HCT116 (cell line): ENCODE measurements at regions not wholly inside any gene's neighbourhood (a gene's known extent, or its start where the extent isn't known, plus 50 kb on each side); places are given as distances from the start of the nearest gene placed in this dataset.

Source experiments
- ATAC-seq: fragments of 200-7000 bp; cut with Tn5 transposase; 2 replicates; pipeline ENCODE4 v1.9.1; 2020; ENCODE audit warnings: mild to moderate bottlenecking, moderate library complexity
- BruUV-seq: library from RNA; stranded (reverse); fragments of 400-500 nt; replicated peaks from 2 replicates; lab custom pipeline; 2021; lab: Mats Ljungman, UMichigan
- CTCF ChIA-PET: fragments of 300-600 bp; sonication (Branson Sonifier 250); formaldehyde crosslinking; loops from one replicate; lab custom pipeline; 2021; ENCODE audit warnings: antibody characterized with exemption; lab: Charles Lee
- POLR2A ChIA-PET: fragments of 300-600, 350-600 bp; sonication (Branson Sonifier 250); formaldehyde crosslinking; loops from one replicate; lab custom pipeline; 2021; ENCODE audit warnings: antibody characterized with exemption; lab: Charles Lee
- RAD21 ChIA-PET, 2 experiments: fragments of 300-600 bp; sonication (Branson Sonifier 250); formaldehyde crosslinking; loops; one replicate each; lab custom pipeline; 2023; ENCODE audit warnings: low total read pairs in 2 of 2; ENCODE audit not compliant: uncharacterized antibody in 2 of 2, unreplicated experiment in 2 of 2, low non-redundant PET in 1 of 2; lab: Charles Lee
- DNase-seq: peaks from one replicate; pipeline ENCODE4 v3.0.0-alpha.2; 2010; ENCODE audit warnings: low read depth, low spot score
- H2AFZ ChIP-seq: fragments of 200-600 bp; shearing (Covaris generic), sonication (generic); 2 replicates; pipeline ENCODE4 v1.6.1; 2017; ENCODE audit warnings: low read depth, mixed run types, mixed read lengths, antibody characterized with exemption, low read length; ENCODE audit not compliant: poor library complexity, severe bottlenecking
- H3K27ac ChIP-seq: 2 replicates; pipeline ENCODE4 v1.5.1; 2012; ENCODE audit warnings: low read depth, low read length
- H3K27me3 ChIP-seq: fragments of 200-600 bp; sonication (generic); 2 replicates; pipeline ENCODE4 v1.6.1; 2016; ENCODE audit warnings: mixed run types, low read length, mixed read lengths; ENCODE audit not compliant: insufficient read depth
- H3K36me3 ChIP-seq, 2 experiments: fragments of 200-500 bp in 1 of 2; fragments of 200-600 bp in 1 of 2; sonication (Bioruptor generic) in 1 of 2; sonication (generic) in 1 of 2; 2 replicates each; pipeline versions ENCODE4 v1.5.1 to v1.6.1; 2014 to 2016; ENCODE audit warnings: low read length in 2 of 2, inconsistent platforms in 1 of 2, mixed read lengths in 1 of 2, mixed run types in 1 of 2; ENCODE audit not compliant: insufficient read depth in 2 of 2, control insufficient read depth in 1 of 2
- H3K4me1 ChIP-seq, 2 experiments: fragments of 200-600 bp in 1 of 2; sonication (generic) in 1 of 2; 2 replicates each; pipeline versions ENCODE4 v1.5.1 to v1.6.1; 2012 to 2017; ENCODE audit warnings: low read length in 2 of 2, inconsistent platforms in 1 of 2, mild to moderate bottlenecking in 1 of 2, mixed read lengths in 1 of 2, mixed run types in 1 of 2, moderate library complexity in 1 of 2; ENCODE audit not compliant: insufficient read depth in 2 of 2, control insufficient read depth in 1 of 2
- H3K4me2 ChIP-seq: fragments of 200-600 bp; sonication (generic); 2 replicates; pipeline ENCODE4 v1.6.1; 2017; ENCODE audit warnings: mixed run types, low read length, mixed read lengths
- H3K4me3 ChIP-seq, 2 experiments: fragments of 200-600 bp in 1 of 2; sonication (generic) in 1 of 2; replicated peaks in 1 of 2; 2 replicates each; pipeline ENCODE4 v1.5.1; 2011 to 2016; ENCODE audit warnings: low read length in 2 of 2, control low read depth in 1 of 2, low read depth in 1 of 2, mild to moderate bottlenecking in 1 of 2, mixed read lengths in 1 of 2, mixed run types in 1 of 2
- H3K79me2 ChIP-seq: fragments of 200-600 bp; sonication (generic); 2 replicates; pipeline ENCODE4 v1.6.1; 2017; ENCODE audit warnings: mild to moderate bottlenecking, mixed run types, low read length, moderate library complexity, mixed read lengths; ENCODE audit not compliant: insufficient read depth
- H3K9ac ChIP-seq: fragments of 200-600 bp; sonication (generic); 2 replicates; pipeline ENCODE4 v1.6.1; 2016; ENCODE audit warnings: low read length, mixed read lengths
- H3K9me2 ChIP-seq: fragments of 200-600 bp; sonication (generic), shearing (Covaris generic); 2 replicates; pipeline ENCODE4 v1.6.1; 2017; ENCODE audit warnings: mixed run types, mild to moderate bottlenecking, moderate library complexity; ENCODE audit not compliant: insufficient read depth
- H3K9me3 ChIP-seq, 2 experiments: fragments of 200-500 bp in 1 of 2; fragments of 200-600 bp in 1 of 2; sonication (Bioruptor generic) in 1 of 2; sonication (generic) in 1 of 2; 2 replicates each; pipeline ENCODE4 v1.6.1; 2014 to 2017; ENCODE audit warnings: low read length in 2 of 2, mixed read lengths in 2 of 2, inconsistent platforms in 1 of 2, low read depth in 1 of 2, mild to moderate bottlenecking in 1 of 2, mixed run types in 1 of 2, moderate library complexity in 1 of 2; ENCODE audit not compliant: control insufficient read depth in 1 of 2, insufficient read depth in 1 of 2
- H4K20me1 ChIP-seq: fragments of 200-600 bp; sonication (generic), shearing (Covaris generic); 2 replicates; pipeline ENCODE4 v1.6.1; 2017; ENCODE audit warnings: mixed run types, mild to moderate bottlenecking, moderate library complexity; ENCODE audit not compliant: insufficient read depth
- CBX3 ChIP-seq: IDR thresholded peaks from 2 replicates; pipeline ENCODE4 v1.6.1; 2012; ENCODE audit warnings: low read depth
- CEBPB ChIP-seq: IDR thresholded peaks from 2 replicates; pipeline ENCODE4 v1.6.1; 2012; ENCODE audit warnings: low read depth
- EGR1 ChIP-seq: IDR thresholded peaks from 2 replicates; pipeline ENCODE4 v1.6.1; 2012; ENCODE audit warnings: low read depth
- ELF1 ChIP-seq: IDR thresholded peaks from 2 replicates; pipeline ENCODE4 v1.6.1; 2012; ENCODE audit warnings: low read depth, borderline replicate concordance
- EZH2 ChIP-seq: fragments of 200-600 bp; sonication (generic); IDR thresholded peaks from 2 replicates; pipeline ENCODE4 v1.6.1; 2017; ENCODE audit warnings: antibody characterized with exemption, mixed run types
- JUND ChIP-seq: IDR thresholded peaks from 2 replicates; pipeline ENCODE4 v1.6.1; 2012
- POLR2AphosphoS5 ChIP-seq: IDR thresholded peaks from 2 replicates; pipeline ENCODE4 v1.6.1; 2011; ENCODE audit warnings: mild to moderate bottlenecking, low read depth, low read length, moderate library complexity
- RAD21 ChIP-seq: IDR thresholded peaks from 2 replicates; pipeline ENCODE4 v1.6.1; 2012; ENCODE audit warnings: low read depth, mild to moderate bottlenecking
- SIN3A ChIP-seq: IDR thresholded peaks from 2 replicates; pipeline ENCODE4 v1.6.1; 2012; ENCODE audit warnings: low read depth
- SP1 ChIP-seq: IDR thresholded peaks from 2 replicates; pipeline ENCODE4 v1.6.1; 2012; ENCODE audit warnings: low read depth
- SRF ChIP-seq: IDR thresholded peaks from 2 replicates; pipeline ENCODE4 v1.6.1; 2012; ENCODE audit warnings: low read depth
- TCF7L2 ChIP-seq: IDR thresholded peaks from 2 replicates; pipeline ENCODE4 v1.7.0; 2011; ENCODE audit warnings: borderline replicate concordance, inconsistent platforms; ENCODE audit not compliant: insufficient read depth, insufficient read length; ENCODE audit errors: extremely low read depth
- intact Hi-C: fragments of 100-400 bp; cut with micrococcal nuclease; formaldehyde crosslinking; loops from 2 replicates; pipeline ENCODE4 v1.10.0; 2022
- TF ChIP-seq, protein P1 (sequence below): IDR thresholded peaks from 2 replicates; pipeline ENCODE4 v1.6.1; 2011; ENCODE audit warnings: mild to moderate bottlenecking, low read length, moderate library complexity; ENCODE audit not compliant: insufficient replicate concordance; ENCODE audit errors: extremely low read depth

DNA sequence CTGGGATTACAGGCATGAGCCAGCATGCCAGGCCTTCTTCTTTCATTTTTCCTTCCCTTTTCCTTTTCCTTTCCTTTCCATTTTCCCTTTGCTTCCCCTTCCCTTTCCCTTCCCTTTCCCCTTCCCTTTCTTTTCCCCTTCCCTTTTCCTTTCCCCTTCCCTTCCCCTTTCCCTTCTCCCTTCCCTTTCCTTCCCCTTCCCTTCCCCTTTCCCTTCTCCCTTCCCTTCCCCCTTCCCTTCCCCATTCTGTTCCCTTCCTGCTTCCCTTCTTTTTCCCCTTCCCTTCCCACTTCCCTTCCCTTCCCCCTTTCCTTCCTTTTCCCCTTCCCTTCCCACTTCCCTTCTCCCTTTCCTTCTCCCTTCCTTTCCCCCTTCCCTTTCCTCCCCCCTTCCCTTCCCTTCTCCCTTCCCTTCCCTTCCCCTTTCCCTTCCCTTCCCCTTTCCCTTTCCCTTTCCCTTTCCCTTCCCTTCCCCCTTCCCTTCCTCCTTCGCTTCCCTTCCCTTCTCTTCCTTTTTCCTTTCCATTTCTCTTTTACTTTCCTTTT, 712.2 kb upstream of the POM121L12 start:
- ChIA-PET RAD21 (no interaction called here), POLR2A (no interaction called here), CTCF (no interaction called here)
- peaks cover 0 to 30% of the 10 kb centered on the region in 2 experiments; a peak in 3 of 4 replicates for H3K9me3 ChIP-seq
- no peaks in the 10 kb centered on the region for H3K9me2 ChIP-seq
- intact Hi-C loops: no loop called here
- no peak overlapping the region for H3K9ac ChIP-seq
- H3K4me2 ChIP-seq: no peak overlapping the region
- ATAC-seq: no peak
- no peaks in the 10 kb centered on the region for H3K4me1 ChIP-seq
- no peaks in the 10 kb centered on the region for H3K27me3 ChIP-seq
- no peak overlapping the region for H2AFZ ChIP-seq
- no peaks in the 10 kb centered on the region for H3K79me2 ChIP-seq
- H3K36me3 ChIP-seq: no peaks in the 10 kb centered on the region
- H4K20me1 ChIP-seq: no peaks in the 10 kb centered on the region
- BruUV-seq: no TSS peak
- DNase-seq: no peak
- TF ChIP-seq RAD21 (no peak), CEBPB (no peak), TCF7L2 (no peak), SP1 (no peak), ELF1 (no peak), CBX3 (no peak), POLR2AphosphoS5 (no peak), SRF (no peak)
- no peak overlapping the region for H3K27ac ChIP-seq
- H3K4me3 ChIP-seq: no peak overlapping the region

DNA sequence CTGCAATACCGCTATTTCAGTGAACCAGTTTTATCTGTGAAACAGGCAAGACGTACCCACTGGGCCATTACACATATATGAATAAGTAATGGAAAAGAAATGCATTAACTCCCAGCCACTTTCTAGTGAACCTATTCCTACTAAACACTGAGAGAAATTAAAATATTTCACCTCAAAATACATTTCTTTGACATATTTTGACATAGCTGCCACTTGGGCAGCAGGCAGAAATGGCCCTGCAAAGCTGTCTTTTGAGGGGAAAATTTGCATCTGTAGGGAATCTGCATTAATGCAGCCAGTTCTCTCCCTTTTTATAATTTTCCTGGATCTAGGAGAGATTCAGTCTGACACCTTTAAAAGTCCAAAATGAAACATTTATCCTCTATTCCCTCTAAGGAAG, 714.8 kb upstream of the POM121L12 start:
- ChIA-PET CTCF (no interaction called here), POLR2A (no interaction called here), RAD21 (no interaction called here)
- H3K36me3 ChIP-seq: no peaks in the 10 kb centered on the region
- BruUV-seq: no TSS peak
- H3K27ac ChIP-seq: no peak overlapping the region
- H3K27me3 ChIP-seq: no peaks in the 10 kb centered on the region
- no peaks in the 10 kb centered on the region for H4K20me1 ChIP-seq
- H3K4me1 ChIP-seq: no peaks in the 10 kb centered on the region
- ATAC-seq (no peak), DNase-seq (no peak)
- H3K4me3 ChIP-seq: no peak overlapping the region
- TF ChIP-seq, protein P1, sequence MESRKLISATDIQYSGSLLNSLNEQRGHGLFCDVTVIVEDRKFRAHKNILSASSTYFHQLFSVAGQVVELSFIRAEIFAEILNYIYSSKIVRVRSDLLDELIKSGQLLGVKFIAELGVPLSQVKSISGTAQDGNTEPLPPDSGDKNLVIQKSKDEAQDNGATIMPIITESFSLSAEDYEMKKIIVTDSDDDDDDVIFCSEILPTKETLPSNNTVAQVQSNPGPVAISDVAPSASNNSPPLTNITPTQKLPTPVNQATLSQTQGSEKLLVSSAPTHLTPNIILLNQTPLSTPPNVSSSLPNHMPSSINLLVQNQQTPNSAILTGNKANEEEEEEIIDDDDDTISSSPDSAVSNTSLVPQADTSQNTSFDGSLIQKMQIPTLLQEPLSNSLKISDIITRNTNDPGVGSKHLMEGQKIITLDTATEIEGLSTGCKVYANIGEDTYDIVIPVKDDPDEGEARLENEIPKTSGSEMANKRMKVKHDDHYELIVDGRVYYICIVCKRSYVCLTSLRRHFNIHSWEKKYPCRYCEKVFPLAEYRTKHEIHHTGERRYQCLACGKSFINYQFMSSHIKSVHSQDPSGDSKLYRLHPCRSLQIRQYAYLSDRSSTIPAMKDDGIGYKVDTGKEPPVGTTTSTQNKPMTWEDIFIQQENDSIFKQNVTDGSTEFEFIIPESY: no peak
- no peak for TF ChIP-seq EZH2
- no peak for TF ChIP-seq POLR2AphosphoS5
- no peak for TF ChIP-seq SIN3A
- no peak for TF ChIP-seq EGR1
- no peak for TF ChIP-seq JUND
- no peak for TF ChIP-seq CEBPB
- no peaks in the 10 kb centered on the region for H3K79me2 ChIP-seq
- no peak overlapping the region for H2AFZ ChIP-seq
- H3K4me2 ChIP-seq: no peak overlapping the region
- H3K9me3 ChIP-seq: peaks cover 6 to 19% of the 10 kb centered on the region in 2 experiments; a peak in 3 of 4 replicates
- H3K9ac ChIP-seq: no peak overlapping the region
- intact Hi-C loops: no loop called here
- no peaks in the 10 kb centered on the region for H3K9me2 ChIP-seq
